NT2/D1 (cell line): ENCODE measurements at regions not wholly inside any gene's neighbourhood (a gene's known extent, or its start where the extent isn't known, plus 50 kb on each side); places are given as distances from the start of the nearest gene placed in this dataset.

Experiments used
- YY1 ChIP-seq: IDR thresholded peaks from 2 replicates; pipeline ENCODE4 v1.6.1; 2011; ENCODE audit not compliant: insufficient read length, insufficient read depth
- ZNF274 ChIP-seq: IDR thresholded peaks from 2 replicates; pipeline ENCODE4 v1.6.1; 2011; ENCODE audit warnings: mild to moderate bottlenecking, low read depth, low read length

DNA sequence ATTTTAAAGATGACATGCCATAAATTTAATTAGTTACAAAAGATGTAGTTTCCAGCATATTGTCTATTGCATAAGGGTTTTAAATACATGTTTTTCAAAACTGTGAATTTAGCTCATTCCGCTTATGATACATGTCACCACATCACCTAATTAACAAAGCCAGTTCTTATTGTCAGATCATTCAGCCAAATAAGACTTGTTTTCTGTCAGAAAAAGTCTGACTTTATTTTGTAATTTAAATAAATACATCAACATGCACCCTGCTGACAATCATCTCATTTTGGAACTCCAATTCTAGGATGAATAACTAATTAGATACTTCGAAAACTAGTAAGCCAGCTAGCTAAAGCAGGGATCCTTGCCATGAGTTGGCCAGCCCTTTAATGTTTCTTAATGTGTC lies 110.9 kb upstream of the APP start:
- no peak for TF ChIP-seq YY1
- TF ChIP-seq ZNF274: no peak
